AG04450 (cell line): ENCODE measurements at regions not wholly inside any gene's neighbourhood (a gene's known extent, or its start where the extent isn't known, plus 50 kb on each side); places are given as distances from the start of the nearest gene placed in this dataset.

Experiments used
- CTCF ChIA-PET: fragments of 300-600, 350-600 bp; formaldehyde crosslinking; extraction: SDS; loops from one replicate; lab custom pipeline; 2022; ENCODE audit warnings: antibody characterized with exemption, inconsistent platforms; lab: Charles Lee
- POLR2A ChIA-PET: fragments of 350-600 bp; formaldehyde crosslinking; extraction: SDS; loops from one replicate; lab custom pipeline; 2021; ENCODE audit warnings: antibody characterized with exemption, inconsistent platforms; lab: Yijun Ruan, JAX
- DNase-seq: peaks from one replicate; pipeline ENCODE4 v3.0.0-alpha.2; 2011; ENCODE audit warnings: low read depth, low spot score
- H3K27ac ChIP-seq: one replicate; pipeline ENCODE4 v1.5.1; 2012; ENCODE audit warnings: low read depth, low read length, control low read depth
- H3K27me3 ChIP-seq: one replicate; pipeline ENCODE4 v1.6.0; 2012; ENCODE audit warnings: low read length; ENCODE audit not compliant: control insufficient read depth, insufficient read depth
- H3K4me3 ChIP-seq: 2 replicates; pipeline ENCODE4 v1.5.1; 2011; ENCODE audit warnings: mild to moderate bottlenecking, low read depth, low read length, control low read depth
- H3K9me3 ChIP-seq: 2 replicates; pipeline ENCODE4 v1.5.1; 2012; ENCODE audit warnings: low read length; ENCODE audit not compliant: control insufficient read depth, insufficient read depth
- CTCF ChIP-seq: IDR thresholded peaks from 2 replicates; pipeline ENCODE4 v1.5.1; 2011; ENCODE audit warnings: low read depth, low read length, control low read depth, inconsistent platforms

DNA sequence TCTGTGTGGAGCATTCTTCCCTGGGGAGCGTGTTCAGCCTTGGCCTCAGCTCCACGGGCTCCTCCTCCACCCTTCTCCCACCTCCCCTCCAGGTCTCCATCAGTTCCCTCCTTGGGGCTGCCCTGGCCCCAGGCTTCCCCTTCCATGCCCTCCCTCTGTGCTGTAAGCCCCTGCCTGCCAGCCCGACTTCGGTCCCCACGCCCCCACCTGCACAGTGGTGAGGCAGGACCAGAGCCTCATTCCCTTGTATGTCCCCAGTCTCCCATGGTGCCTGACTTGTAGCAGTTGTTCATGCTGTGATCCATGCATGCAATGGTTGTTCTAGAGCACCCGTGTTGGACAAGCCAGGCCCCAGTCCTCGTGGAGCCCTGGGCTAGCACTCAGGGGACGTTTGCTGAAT, 199.4 kb downstream of the RBFOX3 start:
- TF ChIP-seq CTCF = no peak
- no peak overlapping the region for H3K27ac ChIP-seq
- H3K9me3 ChIP-seq = no peaks in the 10 kb centered on the region; the same call in 1 of the 2 replicates
- CTCF ChIA-PET = no interaction called here
- H3K27me3 ChIP-seq = peaks cover 22% of the 10 kb centered on the region
- POLR2A ChIA-PET = no interaction called here
- H3K4me3 ChIP-seq = no peak overlapping the region
- no peak for DNase-seq

GRCh38 chr17:79410681-79411080, 200.2 kb downstream of the RBFOX3 start:
- DNase-seq = no peak
- Histone ChIP-seq H3K9me3 (no peaks in the 10 kb centered on the region; the same call in 1 of the 2 replicates), H3K27ac (no peak overlapping the region), H3K27me3 (peaks cover 27% of the 10 kb centered on the region), H3K4me3 (no peak overlapping the region)
- ChIA-PET CTCF (interaction anchor here (1.4 kb wide), 1 partner anchor 9 kb away, joined by 6 read pairs; no protein-coding TSS in a partner anchor), POLR2A (no interaction called here)
- TF ChIP-seq CTCF = no peak

DNA sequence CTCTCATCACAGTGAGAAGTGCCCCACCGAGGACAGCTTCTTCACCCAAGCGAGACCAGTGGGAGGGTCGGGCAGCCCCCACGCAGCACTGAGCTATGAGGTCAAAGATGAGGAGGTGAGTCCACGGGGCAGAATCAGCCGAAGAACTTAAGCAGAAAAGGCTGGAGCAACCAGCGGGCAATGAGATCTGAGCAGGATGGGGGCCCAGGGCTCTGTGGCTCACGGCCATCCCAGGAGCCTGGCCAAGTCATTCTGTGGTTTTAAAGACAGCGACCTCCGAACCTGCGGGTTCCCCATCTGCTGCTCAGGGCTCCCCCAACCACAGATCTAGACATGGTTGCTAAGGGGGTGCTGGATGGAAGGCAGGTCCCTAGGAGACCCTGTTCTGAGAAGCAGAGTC, 202.6 kb downstream of the RBFOX3 start:
- TF ChIP-seq CTCF = no peak
- Histone ChIP-seq H3K9me3 (no peaks in the 10 kb centered on the region; the same call in 1 of the 2 replicates), H3K27ac (no peak overlapping the region), H3K4me3 (no peak overlapping the region), H3K27me3 (peaks cover 25% of the 10 kb centered on the region)
- no peak for DNase-seq
- ChIA-PET POLR2A (no interaction called here), CTCF (no interaction called here)

GRCh38 chr17:79407385-79407784, 203.5 kb downstream of the RBFOX3 start:
- Histone ChIP-seq H3K27me3 (peaks cover 25% of the 10 kb centered on the region), H3K4me3 (no peak overlapping the region), H3K9me3 (no peaks in the 10 kb centered on the region; the same call in 1 of the 2 replicates), H3K27ac (no peak overlapping the region)
- no peak for DNase-seq
- ChIA-PET CTCF (no interaction called here), POLR2A (no interaction called here)
- TF ChIP-seq CTCF = no peak

- no peak for DNase-seq
- no peak overlapping the region for H3K4me3 ChIP-seq
- ChIA-PET POLR2A (no interaction called here), CTCF (interaction anchor here (1.2 to 3.5 kb wide), 2 partner anchors 15 to 18 kb away, joined by 3 to 13 read pairs; no protein-coding TSS in a partner anchor)
- no peak for TF ChIP-seq CTCF
- no peaks in the 10 kb centered on the region; the same call in 1 of the 2 replicates for H3K9me3 ChIP-seq
- no peak overlapping the region for H3K27ac ChIP-seq
- peaks cover 25% of the 10 kb centered on the region for H3K27me3 ChIP-seq
These were observed 204.5 kb downstream of the RBFOX3 start for GRCh38 chr17:79406316-79406715.
